ENCODE measurements at regions not wholly inside any gene's neighbourhood (a gene's known extent, or its start where the extent isn't known, plus 50 kb on each side); places are given as distances from the start of the nearest gene placed in this dataset.

DNA sequence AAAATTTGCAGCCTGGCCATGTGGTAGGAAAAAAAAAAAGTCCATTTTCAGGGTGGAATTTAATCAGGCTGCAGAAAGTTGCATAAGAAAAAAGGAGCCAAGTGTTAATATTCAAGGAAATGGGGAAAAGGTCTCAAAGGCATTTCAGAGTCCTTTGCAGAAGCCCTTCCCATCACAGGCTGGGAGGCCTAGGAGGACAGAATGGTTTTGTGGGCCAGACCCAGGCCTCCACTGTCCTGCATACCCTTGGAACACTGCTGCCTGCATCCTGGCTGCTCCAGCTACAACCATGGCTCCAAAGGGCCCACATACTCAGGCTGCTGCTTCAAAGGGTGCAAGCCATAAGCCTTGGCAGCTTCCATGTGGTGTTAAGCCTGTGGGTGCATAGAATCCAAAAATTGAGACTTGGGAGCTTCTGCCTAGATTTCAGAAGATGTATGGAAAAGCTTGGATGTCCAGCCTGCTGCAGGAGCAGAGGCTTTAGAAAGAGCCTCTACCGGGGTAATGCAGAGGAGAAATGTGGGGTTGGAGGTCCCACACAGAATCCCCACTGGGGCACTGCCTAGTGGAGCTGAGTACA lies 239.0 kb upstream of the STXBP5 start:
- H3K4me3 ChIP-seq (replicated peaks in 1 of 3; ENCODE audit: insufficient read depth in 1 of 3, low read depth in 2 of 3, low read length in 3 of 3), result no peak overlapping the region
- no peaks in the 10 kb centered on the region for H3K4me1 ChIP-seq (ENCODE audit: insufficient read depth, low read length)
- FAIRE-seq (no peak), DNase-seq (ENCODE audit: low spot score) (no peak), ATAC-seq (no peak)
- CTCF ChIA-PET (ENCODE audit: low intra/inter-chr PET ratio, low total read pairs), result no interaction called here
- no peak overlapping the region for H3K4me2 ChIP-seq (ENCODE audit: low read depth, low read length)
- in situ Hi-C loops (cut with HindIII; ENCODE audit: extremely low pct_ligation_motif_present, low pct_unique_long_range_greater_than_20kb) (no loop called here), intact Hi-C loops (cut with micrococcal nuclease; ENCODE audit: unreplicated experiment) (no loop called here)
- H3K79me2 ChIP-seq (ENCODE audit: insufficient read depth, low read length), result no peaks in the 10 kb centered on the region
- no peaks in the 10 kb centered on the region for H3K27me3 ChIP-seq (ENCODE audit: control insufficient read depth in 1 of 2, insufficient read depth in 2 of 2, low read length in 2 of 2)
- WGBS (ENCODE audit: low lambda C conversion rate), result 0% methylated on average over 1 of the region's 1 CpG
- TF ChIP-seq, protein P1, sequence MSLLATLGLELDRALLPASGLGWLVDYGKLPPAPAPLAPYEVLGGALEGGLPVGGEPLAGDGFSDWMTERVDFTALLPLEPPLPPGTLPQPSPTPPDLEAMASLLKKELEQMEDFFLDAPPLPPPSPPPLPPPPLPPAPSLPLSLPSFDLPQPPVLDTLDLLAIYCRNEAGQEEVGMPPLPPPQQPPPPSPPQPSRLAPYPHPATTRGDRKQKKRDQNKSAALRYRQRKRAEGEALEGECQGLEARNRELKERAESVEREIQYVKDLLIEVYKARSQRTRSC (CRISPR knock-in tag; IDR thresholded peaks at IDR 0.05; ENCODE audit: low read depth), result no peak
- peak; percentile 84 for TF ChIP-seq ZFP36 (IDR thresholded peaks at IDR 0.05; ENCODE audit: borderline replicate concordance, low read depth, low read length, partially characterized antibody)
- TF ChIP-seq MIXL1 (CRISPR knock-in tag; IDR thresholded peaks at IDR 0.05), result no peak
- TF ChIP-seq ZBTB3 (CRISPR knock-in tag; IDR thresholded peaks at IDR 0.05; ENCODE audit: borderline replicate concordance, low read depth), result no peak
- no peak for TF ChIP-seq RBM22 (optimal IDR thresholded peaks at IDR 0.05; ENCODE audit: low read length)
- POLR2A ChIA-PET, result no interaction called here
- H3K27ac ChIP-seq (ENCODE audit: extremely low read length, insufficient read depth, low read length), result no peak overlapping the region
- no peak overlapping the region for H3K9ac ChIP-seq (ENCODE audit: insufficient read depth, low read depth, low read length)
- no peaks in the 10 kb centered on the region for H4K20me1 ChIP-seq (ENCODE audit: insufficient read depth, low read length)
- peaks cover 26% of the 10 kb centered on the region for H3K9me3 ChIP-seq (ENCODE audit: low read length)
- no peak overlapping the region for H2AFZ ChIP-seq (ENCODE audit: low read length)
- no peaks in the 10 kb centered on the region for H3K36me3 ChIP-seq (replicated peaks in 1 of 2; ENCODE audit: control insufficient read depth in 1 of 2, insufficient read depth in 2 of 2, low read length in 2 of 2)
- no TSS peak for BruUV-seq (replicated peaks)

DNA sequence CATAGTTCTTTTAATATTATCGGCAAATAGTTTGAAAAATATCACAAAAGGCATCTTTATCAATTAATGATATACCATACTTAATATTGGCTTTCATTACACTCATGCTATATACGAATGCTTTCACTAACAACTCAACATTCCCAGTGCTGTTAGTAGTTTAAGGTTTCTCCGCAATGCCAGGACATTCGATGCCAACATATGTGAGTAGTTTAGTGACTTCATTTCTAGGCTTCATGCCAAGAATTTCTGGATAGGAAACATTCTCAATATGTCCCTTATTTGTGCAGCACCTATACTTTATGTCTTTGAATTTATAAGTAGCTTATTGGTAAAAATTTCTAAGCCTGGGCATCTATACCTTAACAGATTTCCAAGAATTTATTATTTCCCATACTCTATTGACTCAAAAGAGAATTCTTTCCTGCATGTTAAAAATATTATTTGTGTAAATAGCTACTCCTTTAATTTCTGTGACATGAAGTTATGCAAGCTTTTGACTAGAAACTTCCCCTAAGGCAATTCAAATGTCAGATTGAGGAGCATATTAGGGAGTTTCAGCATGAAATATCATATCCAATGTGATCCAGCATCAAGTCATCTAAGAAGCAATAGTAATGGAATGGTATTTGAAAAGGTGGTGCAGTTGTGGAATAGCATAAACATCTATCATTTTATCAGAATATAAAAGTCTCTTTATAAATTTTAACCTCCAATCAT lies 236.0 kb upstream of the STXBP5 start:
- no peak overlapping the region for H3K4me2 ChIP-seq (ENCODE audit: low read depth, low read length)
- in situ Hi-C loops (cut with HindIII; ENCODE audit: extremely low pct_ligation_motif_present, low pct_unique_long_range_greater_than_20kb), result no loop called here
- TF ChIP-seq CBX2 (IDR thresholded peaks at IDR 0.05; ENCODE audit: low read depth, low read length) (no peak), CBX2 (CRISPR knock-in tag; IDR thresholded peaks at IDR 0.05; ENCODE audit: low read depth) (no peak)
- no peak for DNase-seq (ENCODE audit: low spot score)
- no peak overlapping the region for H3K27ac ChIP-seq (ENCODE audit: extremely low read length, insufficient read depth, low read length)
- no peaks in the 10 kb centered on the region for H3K4me1 ChIP-seq (ENCODE audit: insufficient read depth, low read length)
- H3K9me3 ChIP-seq (ENCODE audit: low read length), result peaks cover 26% of the 10 kb centered on the region
- no peak overlapping the region for H2AFZ ChIP-seq (ENCODE audit: low read length)
- H3K36me3 ChIP-seq (replicated peaks in 1 of 2; ENCODE audit: control insufficient read depth in 1 of 2, insufficient read depth in 2 of 2, low read length in 2 of 2), result no peaks in the 10 kb centered on the region
- WGBS (ENCODE audit: low lambda C conversion rate), result 10% methylated on average over 4 of the region's 4 CpGs
- no TSS peak for BruUV-seq (replicated peaks)
- no peaks in the 10 kb centered on the region for H3K27me3 ChIP-seq (ENCODE audit: control insufficient read depth in 1 of 2, insufficient read depth in 2 of 2, low read length in 2 of 2)
- CTCF ChIA-PET (ENCODE audit: low intra/inter-chr PET ratio, low total read pairs), result no interaction called here
- H4K20me1 ChIP-seq (ENCODE audit: insufficient read depth, low read length), result no peaks in the 10 kb centered on the region
- no peak for FAIRE-seq
- POLR2A ChIA-PET, result no interaction called here
- intact Hi-C loops (cut with micrococcal nuclease; ENCODE audit: unreplicated experiment), result no loop called here
- H3K9ac ChIP-seq (ENCODE audit: insufficient read depth, low read depth, low read length), result no peak overlapping the region
- H3K4me3 ChIP-seq (replicated peaks in 1 of 3; ENCODE audit: insufficient read depth in 1 of 3, low read depth in 2 of 3, low read length in 3 of 3), result no peak overlapping the region
- no peaks in the 10 kb centered on the region for H3K79me2 ChIP-seq (ENCODE audit: insufficient read depth, low read length)
- ATAC-seq, result no peak
